ENCODE measurements at regions not wholly inside any gene's neighbourhood (a gene's known extent, or its start where the extent isn't known, plus 50 kb on each side); places are given as distances from the start of the nearest gene placed in this dataset.

GRCh38 chrX:104310657-104311254, 56.0 kb upstream of the ESX1 start:
- ChIA-PET CTCF (interaction anchor here (1.0 to 2.7 kb wide), 4 partner anchors 9 to 32 kb away, joined by 4 to 51 read pairs (median 7); no protein-coding TSS in a partner anchor), POLR2A (no interaction called here)
- no peak for TF ChIP-seq CTCF (IDR thresholded peaks at IDR 0.05; ENCODE audit: insufficient read depth, low read length, missing control alignments)
- no peak overlapping the region for H3K4me3 ChIP-seq (ENCODE audit: low read depth, low read length)
- DNase-seq (ENCODE audit: low read depth, low spot score): no peak

DNA sequence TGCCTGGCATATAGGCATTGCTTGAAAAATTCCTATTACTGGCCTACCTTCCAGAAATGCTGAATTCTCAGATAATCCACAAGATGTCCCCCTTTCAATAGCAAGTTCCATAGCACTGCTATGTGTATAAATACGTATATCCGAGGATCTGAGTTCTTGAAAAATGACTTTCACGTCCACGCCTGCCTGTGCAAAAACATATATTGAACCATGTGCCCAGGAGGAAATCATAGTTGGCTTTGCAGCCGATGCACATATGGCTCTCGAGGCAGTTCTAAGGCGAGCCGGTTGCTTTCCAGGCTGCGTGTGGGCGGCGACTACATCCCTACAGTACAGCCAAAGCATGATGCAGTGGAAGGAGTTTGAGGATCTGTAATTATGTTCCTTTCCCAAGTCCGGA, 55.4 kb upstream of the ESX1 start:
- H3K4me3 ChIP-seq (ENCODE audit: low read depth, low read length): peak overlapping the region; percentile 48
- TF ChIP-seq CTCF (IDR thresholded peaks at IDR 0.05; ENCODE audit: insufficient read depth, low read length, missing control alignments): peak; percentile 25
- CTCF ChIA-PET: interaction anchor here (0.7 to 2.7 kb wide), 10 partner anchors 8 to 42 kb away, joined by 3 to 51 read pairs (median 6); no protein-coding TSS in a partner anchor
- POLR2A ChIA-PET: no interaction called here
- no peak for DNase-seq (ENCODE audit: low read depth, low spot score)

- no peak for DNase-seq (ENCODE audit: low read depth, low spot score)
- POLR2A ChIA-PET: no interaction called here
- CTCF ChIA-PET: interaction anchor here (0.7 to 2.7 kb wide), 10 partner anchors 9 to 43 kb away, joined by 3 to 51 read pairs (median 6); no protein-coding TSS in a partner anchor
- no peak overlapping the region for H3K4me3 ChIP-seq (ENCODE audit: low read depth, low read length)
- peak; percentile 3 for TF ChIP-seq CTCF (IDR thresholded peaks at IDR 0.05; ENCODE audit: insufficient read depth, low read length, missing control alignments)
Measured at GRCh38 chrX:104309169-104309568, 54.4 kb upstream of the ESX1 start.

GRCh38 chrX:104307341-104307740, 52.6 kb upstream of the ESX1 start:
- no peak overlapping the region for H3K4me3 ChIP-seq (ENCODE audit: low read depth, low read length)

DNA sequence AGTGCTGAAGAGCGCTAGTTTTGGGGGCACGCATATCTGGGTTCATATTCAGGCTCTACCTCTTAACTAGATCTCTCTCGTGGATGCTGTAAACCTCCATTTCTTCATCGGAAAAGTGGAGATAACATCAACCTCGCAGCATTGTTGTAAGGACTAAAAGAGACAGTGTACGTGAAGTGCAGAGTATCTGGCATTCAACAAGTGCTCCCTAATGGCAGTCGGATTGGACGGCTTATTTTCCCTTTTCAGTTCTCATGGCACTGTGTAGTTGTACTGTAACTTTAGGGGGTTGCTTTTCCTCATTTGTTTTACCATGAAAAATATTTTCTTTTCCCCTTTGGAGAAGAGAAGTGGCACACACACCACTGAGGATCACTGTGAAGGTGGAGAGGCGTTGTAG, 51.4 kb upstream of the ESX1 start:
- H3K4me3 ChIP-seq (ENCODE audit: low read depth, low read length): no peak overlapping the region
- no peak for TF ChIP-seq CTCF (IDR thresholded peaks at IDR 0.05; ENCODE audit: insufficient read depth, low read length, missing control alignments)
- ChIA-PET CTCF (no interaction called here), POLR2A (no interaction called here)
- no peak for DNase-seq (ENCODE audit: low read depth, low spot score)

More at GRCh38 chrX:104307341-104307740, 52.6 kb upstream of the ESX1 start:
- no peak for TF ChIP-seq CTCF (IDR thresholded peaks at IDR 0.05; ENCODE audit: insufficient read depth, low read length, missing control alignments)
- DNase-seq (ENCODE audit: low read depth, low spot score): no peak
- ChIA-PET POLR2A (no interaction called here), CTCF (interaction anchor here (0.6 to 1.7 kb wide), 3 partner anchors 24 to 38 kb away, joined by 3 to 4 read pairs (median 4); no protein-coding TSS in a partner anchor)

All from AG04449 (cell line).